ENCODE measurements at regions not wholly inside any gene's neighbourhood (a gene's known extent, or its start where the extent isn't known, plus 50 kb on each side); places are given as distances from the start of the nearest gene placed in this dataset.

DNA sequence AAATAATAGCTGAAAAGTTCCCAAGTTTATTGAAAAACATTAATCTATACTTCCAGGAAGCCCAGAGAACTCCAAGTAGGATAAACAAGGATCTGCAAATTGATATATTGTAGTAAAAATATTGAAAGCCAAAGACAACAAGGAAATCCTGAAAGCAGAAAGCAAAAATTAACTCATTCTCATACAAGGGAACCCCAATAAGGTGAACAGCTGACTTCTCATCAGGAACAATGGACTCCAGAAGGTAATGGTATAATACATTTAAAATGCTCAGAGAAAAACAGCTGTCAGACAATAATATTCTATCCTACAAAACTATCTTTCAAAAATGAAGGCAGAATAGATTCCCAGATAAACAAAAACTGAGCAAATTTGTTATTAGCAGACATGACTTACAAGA, 138.1 kb upstream of the BMP4 start:
- DNase-seq: no peak

DNA sequence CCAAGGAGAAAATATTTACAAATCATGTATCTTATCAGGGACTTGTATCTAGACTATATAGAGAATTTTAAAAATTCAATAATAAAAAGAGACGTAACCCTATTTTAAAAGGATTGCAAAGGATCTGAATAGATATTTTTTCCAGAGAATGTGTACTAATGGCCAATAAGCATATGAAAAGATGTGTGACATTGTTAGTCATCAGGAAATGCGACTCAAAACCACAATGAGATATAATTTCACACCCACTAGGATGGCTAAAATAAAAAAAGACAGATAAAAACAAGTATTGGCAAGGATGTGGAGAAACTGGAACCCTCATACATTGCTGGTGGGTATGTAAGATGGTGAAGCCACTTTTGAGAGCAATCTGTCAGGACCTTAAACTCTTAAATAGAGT, 141.9 kb upstream of the BMP4 start:
- DNase-seq: no peak

DNA sequence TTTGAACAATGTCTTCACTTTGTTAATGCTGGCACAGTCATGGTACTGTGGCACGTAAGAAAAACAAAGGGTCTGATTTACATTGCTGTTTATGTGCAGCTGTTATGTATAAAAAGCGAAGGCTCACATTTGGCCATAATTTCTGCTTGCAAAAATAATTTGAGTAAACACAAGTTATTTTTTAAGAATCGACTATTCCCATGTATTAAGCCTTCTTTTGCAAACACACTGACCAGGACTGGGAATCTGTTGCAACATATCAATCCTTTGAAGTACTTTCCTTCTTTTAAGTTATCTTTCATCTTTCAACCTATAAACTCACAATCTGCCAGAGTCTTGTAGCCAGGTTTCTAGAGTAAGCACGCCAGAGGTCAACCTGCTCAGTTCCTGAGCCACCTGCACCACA, 145.4 kb upstream of the BMP4 start:
- DNase-seq: no peak

DNA sequence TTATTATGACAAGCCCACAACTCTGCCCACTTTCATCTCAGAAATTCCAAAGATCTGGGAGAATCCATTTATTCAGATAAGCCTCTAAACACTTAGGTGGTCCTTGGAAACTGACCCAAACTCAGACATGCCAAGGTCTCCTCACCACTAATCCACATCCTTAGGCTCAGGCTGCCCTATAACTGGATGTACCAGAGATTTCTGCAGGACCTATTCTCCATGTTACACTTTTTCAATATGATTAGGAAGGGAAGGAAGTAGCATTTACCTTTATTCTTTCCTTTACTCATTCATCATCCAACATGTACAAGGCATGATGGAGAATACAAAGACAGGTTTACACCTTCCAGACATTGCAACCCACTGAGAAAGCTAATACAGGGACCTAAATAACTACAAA, 145.9 kb upstream of the BMP4 start:
- no peak for DNase-seq

DNA sequence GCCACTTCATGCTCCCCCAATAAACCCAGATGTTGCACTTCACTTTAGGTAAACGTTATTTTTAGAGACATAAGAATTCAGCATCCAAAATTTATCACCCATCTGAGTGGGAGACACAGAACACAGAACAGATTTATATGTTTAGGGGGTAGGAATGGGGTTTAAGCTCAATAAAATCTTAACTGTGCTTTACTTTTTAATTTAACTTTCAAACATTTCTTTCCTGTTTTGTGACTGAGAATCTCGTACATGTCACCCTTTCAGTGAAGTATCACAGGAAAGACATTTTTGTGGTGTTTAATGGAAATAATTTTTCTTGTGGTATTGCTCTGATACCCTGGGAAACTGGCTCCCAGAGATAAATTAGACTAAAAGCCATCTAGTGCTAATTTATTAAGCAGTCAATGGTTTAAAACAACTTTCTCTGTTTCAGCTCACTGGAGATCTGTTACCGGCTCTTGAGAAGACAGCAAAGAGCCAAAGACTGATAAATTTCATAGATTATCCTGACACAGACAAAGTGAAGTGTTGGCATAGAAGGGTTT, 148.0 kb upstream of the BMP4 start:
- no peak for DNase-seq

DNA sequence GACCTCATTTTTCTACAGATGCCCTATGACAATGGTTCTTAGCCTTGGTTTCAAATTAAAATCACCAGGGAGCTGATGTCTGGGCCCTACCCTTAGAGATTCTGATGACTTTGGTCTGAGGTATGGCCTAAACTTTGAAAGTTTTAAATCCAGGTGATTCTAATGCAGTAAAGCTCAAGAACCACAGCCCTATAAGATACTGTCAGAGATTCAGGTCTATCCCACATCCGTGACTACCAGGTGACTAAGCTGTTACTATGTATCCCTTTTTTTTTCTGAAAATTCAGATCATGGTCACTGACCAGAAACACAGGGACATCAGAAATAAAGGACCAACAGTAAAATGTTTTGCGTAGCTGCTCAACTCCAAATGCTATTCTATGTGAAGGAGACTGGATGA, 148.8 kb upstream of the BMP4 start:
- no peak for DNase-seq

DNA sequence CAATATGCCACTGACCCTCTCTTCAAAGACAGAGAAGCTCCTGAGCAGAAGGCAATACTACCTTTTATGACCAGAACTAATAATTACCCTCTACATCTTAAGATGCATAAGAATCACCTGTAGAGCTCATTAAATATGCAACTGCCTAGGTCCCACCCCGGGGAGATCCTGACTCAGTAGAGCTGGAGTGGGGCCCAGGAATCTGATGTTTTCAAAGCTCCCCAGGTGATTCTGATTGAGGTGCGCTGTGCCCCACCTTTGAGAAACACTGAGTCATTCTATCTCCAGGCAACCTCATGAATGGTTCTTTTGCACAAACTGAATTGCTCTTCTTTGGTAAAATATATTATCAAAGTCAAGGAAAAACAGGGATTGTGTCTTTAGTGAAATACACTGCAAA, 149.3 kb upstream of the BMP4 start:
- DNase-seq: no peak

DNA sequence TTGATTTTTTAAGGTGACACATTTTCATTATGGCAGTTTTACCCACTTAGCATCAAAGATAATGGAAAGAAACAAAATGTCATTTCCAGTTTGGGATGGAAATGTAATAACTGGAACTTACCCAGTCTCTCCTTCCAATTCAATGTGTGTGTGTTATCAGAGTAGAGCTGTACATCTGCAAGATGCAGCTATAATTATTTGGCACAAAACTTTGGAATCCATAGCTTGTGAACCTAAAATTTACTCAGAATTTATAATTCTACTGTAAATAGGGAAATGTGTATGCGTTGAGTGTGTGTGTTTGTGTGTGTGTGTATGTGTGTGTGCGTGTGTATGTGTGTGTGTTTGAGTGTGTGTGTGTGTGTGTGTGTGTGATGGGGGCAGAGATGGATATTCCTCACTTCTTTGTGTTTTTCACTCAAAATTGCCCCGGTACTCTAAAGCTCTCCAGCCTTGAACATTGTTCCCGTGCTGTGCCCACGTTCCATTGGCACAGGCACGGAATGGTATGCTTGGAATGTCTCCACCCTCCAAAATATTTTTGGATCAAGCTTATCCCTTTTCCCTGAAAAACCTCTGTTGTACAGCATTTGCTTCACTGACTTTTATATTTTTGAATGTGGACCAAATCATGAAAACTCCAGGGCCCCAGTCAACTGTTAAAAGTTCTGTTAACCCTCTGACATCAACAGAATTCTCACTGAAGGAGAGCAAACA, 150.2 kb upstream of the BMP4 start:
- no peak for DNase-seq

DNA sequence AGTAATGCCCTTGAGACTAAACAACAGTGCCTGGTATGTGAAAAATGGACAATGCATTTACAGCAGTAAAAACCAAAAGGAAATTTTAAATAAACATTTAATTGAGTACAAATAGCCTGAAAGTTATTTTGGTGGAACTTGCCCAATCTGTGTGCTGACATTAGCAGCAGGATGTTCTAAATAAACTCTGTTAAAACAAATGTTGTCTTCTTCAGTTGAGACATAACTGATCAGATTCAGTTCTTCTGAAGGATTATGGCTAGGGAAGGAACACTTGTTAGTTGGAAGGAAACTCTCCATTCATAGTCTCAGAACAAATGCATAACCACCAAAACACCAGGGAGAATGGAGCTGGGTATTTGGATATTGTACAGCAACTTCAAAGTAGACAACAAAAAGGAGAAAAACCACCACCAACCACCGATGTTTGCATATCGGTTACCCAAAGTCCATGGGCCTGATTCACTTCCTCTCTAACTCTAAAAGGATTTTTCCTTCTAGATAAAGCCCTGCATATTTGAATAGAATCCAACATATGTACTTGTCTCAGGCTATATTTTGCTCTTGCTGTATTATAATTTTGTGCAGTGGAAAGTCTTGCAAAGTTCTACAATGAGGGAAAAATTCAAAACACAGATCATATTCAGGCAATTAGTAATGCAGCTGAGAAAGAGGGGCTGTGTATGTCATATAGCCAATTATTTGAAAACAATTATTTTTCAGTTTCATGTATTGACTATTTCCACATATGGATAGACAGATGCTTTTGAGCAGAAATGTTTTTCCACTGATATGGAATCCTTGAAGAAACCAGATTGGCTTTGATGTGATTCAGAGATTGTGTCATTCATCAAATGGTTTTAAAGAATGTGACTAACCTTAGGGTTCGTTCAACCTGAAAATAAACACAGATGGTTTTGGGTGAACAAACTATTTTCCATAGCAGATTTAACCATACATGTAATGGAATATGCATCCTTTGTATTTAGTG, 152.2 kb upstream of the BMP4 start:
- no peak for DNase-seq

DNA sequence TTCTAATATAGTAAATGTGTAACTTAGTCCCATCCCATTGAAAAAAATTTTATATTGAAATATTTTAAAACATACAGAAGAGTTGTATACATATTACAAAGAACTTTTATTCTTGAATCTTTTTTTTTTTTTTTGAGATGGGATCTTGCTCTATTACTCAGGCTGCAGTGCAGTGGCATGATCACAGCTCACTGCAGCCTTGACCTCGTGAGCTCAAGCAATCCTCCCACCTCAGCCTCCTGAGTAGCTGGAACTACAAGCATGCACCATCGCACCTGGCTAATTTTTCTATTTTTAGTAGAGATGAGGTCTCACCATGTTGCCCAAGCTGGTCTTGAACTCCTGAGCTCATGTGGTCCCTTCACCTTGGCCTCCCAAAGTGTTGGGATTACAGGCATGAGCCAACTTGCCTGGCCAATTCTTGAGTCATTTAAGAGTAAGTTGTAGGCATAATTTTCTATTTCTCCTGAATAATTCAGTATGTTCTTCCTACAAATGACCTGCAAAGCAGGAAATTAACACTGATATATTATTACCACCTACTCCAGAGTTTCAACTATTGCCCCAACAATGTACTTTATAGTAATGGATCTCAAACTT, 153.0 kb upstream of the BMP4 start:
- no peak for DNase-seq

DNA sequence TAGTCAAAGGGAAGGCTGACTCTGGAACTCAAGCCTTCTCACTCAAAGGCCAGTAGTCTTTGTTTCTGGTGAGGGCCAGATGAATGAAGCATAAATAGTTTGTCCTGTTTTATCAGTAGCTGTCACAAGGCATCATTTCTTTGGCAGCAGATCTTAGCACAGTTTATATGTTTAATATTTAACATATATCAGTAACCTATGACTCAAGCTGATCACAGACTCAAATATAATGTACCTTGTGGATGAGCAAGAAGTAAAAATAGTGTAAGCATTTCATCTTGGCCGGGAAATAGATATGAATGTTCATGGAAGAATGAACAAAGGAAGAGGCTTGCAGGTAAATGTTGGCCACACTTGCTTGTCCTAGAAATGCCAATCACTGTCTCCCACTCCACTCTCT, 158.3 kb upstream of the BMP4 start:
- no peak for DNase-seq

DNA sequence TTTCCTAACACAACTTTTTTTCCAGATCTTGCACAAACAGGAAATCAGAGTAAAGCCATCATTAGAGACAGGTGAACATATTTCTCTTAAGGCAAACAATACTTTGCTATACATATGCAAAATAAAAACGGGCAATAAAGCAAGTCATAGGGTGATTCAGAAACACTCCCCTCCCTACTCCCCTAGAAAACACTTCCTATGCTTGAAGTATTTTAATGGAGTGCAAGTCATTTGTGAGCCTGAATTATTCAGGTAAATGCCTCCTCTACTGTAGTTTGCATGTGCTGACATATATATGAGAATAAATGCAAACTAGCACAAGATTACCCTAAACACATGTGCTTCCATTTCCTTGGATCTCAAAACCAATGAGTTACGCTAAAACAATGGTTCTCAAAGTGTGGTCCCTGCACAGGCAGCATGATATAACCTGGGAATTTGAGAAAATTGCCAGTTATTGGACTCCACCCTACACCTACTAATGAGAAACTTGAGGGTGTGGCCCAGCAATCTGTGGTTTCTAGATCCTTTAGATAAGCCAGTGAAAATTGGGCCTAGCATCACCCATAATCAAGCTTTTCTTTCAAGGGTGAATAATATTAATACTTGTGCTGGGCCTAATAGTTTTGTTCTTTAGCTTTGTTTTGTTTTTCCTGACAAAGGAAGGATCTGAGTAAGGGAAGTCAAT, 159.7 kb upstream of the BMP4 start:
- DNase-seq: no peak

DNA sequence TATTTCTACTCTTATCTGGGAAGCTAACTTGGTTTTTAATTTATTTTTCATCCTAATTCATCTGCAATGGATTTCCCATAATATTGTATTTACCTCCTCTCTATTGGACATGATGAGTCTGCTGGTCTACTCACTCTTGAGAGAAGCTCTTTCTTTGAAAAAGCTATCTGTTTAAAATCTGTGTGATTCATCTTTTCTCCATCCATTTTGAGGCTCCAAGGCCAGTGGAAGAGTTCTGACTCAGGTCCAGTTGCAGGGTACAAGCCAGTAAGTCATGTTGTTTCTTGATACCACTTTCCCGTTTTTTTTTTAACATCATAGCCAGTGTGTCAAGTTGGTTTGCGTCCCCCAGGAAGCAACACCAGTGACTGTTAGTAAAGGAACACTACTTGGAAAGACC, 160.3 kb upstream of the BMP4 start:
- no peak for DNase-seq

DNA sequence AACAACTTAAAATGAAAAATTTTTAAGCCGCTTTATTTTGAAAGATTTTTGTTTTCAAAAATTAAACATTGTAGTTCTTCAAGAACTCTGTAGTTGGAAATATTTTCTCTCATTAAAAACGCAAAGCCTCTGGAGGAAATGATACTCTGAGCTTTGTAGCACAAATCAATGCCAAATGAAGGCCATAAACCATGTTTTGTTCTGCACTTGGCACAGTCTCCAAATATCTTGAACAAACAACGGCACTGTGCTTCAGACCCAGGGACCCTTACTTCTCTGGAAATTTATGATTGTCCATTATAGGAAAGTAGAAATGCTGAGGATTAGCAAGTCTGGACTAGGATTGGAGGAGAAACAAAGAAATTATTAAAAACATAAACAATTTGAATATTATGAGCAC, 160.8 kb upstream of the BMP4 start:
- no peak for DNase-seq

DNA sequence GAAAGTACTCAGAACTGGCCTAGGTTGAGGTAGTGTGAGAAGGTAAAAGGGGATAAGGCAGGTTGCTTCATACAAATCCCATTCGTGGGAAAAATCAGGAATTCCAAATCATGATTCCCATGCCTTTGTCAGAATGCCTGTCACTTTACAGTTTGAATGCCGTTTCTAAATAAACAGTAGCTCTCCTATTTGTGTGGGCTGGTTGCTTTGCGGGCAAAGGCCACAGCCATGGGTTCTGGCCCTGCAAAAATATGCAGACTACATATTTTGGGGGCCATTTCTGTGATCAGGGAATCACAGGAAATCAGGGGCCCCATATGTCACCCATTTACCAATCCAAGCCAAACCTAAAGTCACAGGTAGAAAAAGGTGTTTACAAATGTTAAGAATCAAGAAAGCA, 161.3 kb upstream of the BMP4 start:
- no peak for DNase-seq

DNA sequence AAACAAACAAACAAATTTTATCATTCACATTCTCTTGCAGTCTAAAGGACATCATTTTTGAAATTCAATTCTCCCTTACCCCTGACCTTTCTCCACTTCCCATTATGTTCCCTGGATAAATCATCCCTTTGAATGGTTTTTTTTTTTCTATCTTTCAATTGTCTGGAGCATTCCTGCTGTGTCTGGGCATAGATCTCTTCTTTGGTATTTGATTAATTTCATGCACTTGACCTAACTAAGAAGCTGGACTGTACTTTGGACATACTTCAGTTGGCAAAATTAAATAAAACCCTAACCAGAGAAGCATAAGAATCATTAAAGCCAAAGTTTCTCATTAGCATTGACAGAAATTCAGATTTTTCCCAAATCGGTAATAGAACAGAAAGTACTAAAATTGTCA, 163.6 kb upstream of the BMP4 start:
- no peak for DNase-seq

DNA sequence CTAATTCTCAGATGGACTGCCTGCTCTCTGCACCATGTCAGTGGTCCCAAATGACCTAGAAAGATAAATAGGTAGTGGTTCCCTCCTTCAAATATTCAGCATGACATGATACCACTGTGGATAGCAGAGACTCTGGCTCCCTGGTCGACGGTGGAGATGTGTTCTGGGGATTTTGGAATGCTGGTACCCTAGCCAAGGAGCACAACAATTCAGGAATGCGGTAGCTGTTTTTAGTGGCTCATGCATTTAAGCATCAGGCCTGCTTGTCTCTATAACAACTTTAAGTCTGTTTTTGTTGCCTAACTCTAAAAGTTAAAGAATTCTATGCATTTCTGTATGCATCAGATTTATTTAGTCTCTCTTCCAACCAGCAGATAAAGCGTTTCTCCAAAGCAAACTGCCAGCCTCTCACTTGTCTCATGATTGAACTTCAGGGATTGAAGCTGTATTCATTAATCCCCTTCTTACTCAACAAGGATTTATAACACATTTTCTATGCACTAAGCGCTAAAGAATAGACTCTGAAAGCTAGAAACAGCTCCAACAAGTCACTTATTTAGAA, 164.9 kb upstream of the BMP4 start:
- no peak for DNase-seq

DNA sequence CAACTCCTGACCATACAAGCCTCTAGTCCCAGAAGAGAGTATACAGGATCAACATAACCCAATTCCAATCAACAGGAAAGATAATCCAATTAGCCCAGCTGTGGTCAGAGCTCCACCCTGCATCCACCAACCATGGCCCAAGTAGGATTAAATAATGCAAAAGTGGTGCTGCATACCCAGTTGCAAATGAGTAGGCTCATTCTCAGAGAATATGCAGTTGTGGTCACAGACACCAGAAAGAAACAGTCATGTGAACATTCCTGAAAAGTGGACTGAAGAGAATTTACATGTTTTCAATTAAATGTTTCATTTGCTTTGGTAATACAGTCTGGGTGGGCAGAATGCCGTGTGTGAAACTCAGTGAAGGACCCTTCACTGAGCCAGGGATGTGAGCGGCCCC, 167.2 kb upstream of the BMP4 start:
- no peak for DNase-seq

DNA sequence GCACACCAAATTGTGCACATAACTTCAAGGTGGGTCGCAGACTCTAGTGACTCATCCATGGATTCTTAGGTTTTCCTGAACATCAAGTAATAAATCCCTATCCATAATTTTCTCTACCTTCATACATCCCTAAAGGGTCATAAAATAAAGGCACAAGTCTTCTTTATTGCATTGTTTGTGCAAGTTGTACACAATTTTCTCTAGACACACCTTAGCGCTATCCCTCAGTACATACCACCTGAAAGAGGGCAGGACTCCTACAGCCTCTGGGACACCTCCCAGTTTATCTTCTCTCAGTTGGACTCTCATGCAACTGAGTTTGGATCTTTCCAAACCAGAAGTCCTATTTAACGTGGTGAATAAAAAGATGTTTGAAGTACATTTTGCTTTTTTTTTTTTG, 168.5 kb upstream of the BMP4 start:
- no peak for DNase-seq

DNA sequence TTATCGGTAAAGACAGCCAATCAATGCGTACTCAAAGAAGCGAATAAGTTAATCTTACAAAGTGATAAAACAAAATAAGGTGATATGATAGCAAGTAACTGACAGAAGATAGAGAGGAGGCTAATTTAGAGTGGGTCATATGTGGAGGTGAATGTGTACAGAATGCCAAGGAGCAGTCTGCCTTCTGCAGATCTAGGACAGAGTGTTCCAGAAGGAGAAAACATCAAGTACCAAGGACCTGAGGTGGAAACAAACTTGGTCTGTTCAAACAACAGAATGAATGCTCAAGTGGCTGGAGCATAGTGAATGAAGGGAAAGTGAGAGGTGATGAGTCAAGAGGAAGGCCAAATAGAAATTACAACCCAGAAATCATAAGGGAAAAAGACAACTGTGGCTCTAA, 170.3 kb upstream of the BMP4 start:
- no peak for DNase-seq

DNA sequence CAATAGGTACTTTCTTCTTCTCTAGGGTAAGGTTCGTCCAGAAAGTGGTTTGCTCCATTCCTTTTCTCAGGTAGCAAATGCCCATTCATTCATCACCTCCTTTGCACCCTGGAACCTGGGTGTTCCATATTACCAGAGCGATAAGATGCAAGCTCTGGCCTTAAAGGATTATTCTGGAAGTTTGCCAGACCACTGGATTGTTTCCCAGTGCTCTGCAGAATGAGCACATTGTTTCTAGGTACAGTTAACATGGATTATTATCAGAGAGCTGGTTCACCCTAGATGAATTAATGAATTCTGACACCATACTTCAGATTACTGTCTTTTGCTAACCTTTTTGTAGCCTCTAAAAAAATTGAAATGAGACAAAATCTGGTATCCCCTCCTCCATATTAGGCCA, 170.9 kb upstream of the BMP4 start:
- DNase-seq: no peak

DNA sequence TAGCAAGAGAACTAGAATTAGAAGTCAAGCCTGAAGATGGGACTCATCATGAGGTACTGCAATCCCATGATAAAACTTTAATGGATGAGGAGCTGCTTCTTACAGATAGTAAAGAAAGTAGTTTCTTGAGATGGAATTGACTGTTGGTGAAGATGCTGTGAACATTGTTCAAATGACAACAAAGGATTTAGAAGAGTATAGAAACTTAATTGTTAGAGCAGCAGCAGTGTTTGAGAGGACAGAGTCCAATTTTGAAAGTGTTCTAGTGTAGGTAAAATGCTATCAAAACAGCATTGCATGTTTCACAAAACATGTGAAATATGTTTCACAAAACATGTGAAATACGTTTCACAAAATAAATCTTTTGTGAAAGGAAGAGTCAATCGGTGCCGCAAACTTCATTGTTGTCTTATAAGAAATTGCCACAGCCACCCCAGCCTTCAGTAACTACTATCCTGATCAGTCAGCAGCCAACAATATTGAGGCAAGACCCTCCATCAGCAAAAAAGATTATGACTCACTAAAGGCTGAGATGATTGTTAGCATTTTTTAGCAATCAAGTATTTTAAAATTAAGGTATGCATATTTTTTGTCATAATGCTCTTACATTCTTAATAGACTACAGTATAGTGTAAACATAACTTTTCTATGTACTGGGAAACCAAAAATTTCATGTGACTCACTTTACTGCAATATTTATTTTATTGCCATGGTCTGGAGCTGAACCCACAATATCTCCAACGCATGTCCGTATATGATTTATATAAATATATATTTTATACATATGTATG, 173.4 kb upstream of the BMP4 start:
- no peak for DNase-seq
